HG03159 (cell line): ENCODE measurements at regions not wholly inside any gene's neighbourhood (a gene's known extent, or its start where the extent isn't known, plus 50 kb on each side); places are given as distances from the start of the nearest gene placed in this dataset.
"Not testable (repeated sequence)": the region's sequence is repeated elsewhere in the genome, so short reads cannot be mapped to it uniquely, and the experiment has no call there.

Experiments used
- ATAC-seq: cut with Tn5 transposase; IDR thresholded peaks from one replicate; pipeline ENCODE4 v1.9.1; 2021; ENCODE audit warnings: mild to moderate bottlenecking, moderate library complexity; ENCODE audit not compliant: unreplicated experiment

GRCh38 chr4:16450724-16451123 is 224.5 kb upstream of the TAPT1 start:
- no peak for ATAC-seq

GRCh38 chr4:16450031-16450430 is 223.8 kb upstream of the TAPT1 start:
- no peak for ATAC-seq

- no peak for ATAC-seq
Measured at GRCh38 chr4:16449406-16449805, 223.1 kb upstream of the TAPT1 start.

GRCh38 chr4:16448241-16448840 is 222.1 kb upstream of the TAPT1 start:
- ATAC-seq: no peak

GRCh38 chr4:16443504-16444088 is 217.3 kb upstream of the TAPT1 start:
- peak; percentile 94 for ATAC-seq

- ATAC-seq: no peak
Measured at GRCh38 chr4:16442296-16442695, 216.0 kb upstream of the TAPT1 start.

GRCh38 chr4:16439768-16440167 is 213.5 kb upstream of the TAPT1 start:
- no peak for ATAC-seq

GRCh38 chr4:16438986-16439385 is 212.7 kb upstream of the TAPT1 start:
- ATAC-seq: no peak

- no peak for ATAC-seq
Measured at GRCh38 chr4:16437836-16438235, 211.6 kb upstream of the TAPT1 start.

- ATAC-seq: no peak
Measured at GRCh38 chr4:16431866-16432265, 205.6 kb upstream of the TAPT1 start.

- no peak for ATAC-seq
Measured at GRCh38 chr4:16418814-16419213, 192.5 kb upstream of the TAPT1 start.

GRCh38 chr4:16417198-16417597 is 190.9 kb upstream of the TAPT1 start:
- ATAC-seq: no peak

GRCh38 chr4:16416601-16417000 is 190.3 kb upstream of the TAPT1 start:
- ATAC-seq: no peak

- no peak for ATAC-seq
Measured at GRCh38 chr4:16415751-16416150, 189.5 kb upstream of the TAPT1 start.

- no peak for ATAC-seq
Measured at GRCh38 chr4:16413814-16414555, 187.7 kb upstream of the TAPT1 start.

GRCh38 chr4:16411501-16412085 is 185.3 kb upstream of the TAPT1 start:
- no peak for ATAC-seq

GRCh38 chr4:16393216-16393615 is 166.9 kb upstream of the TAPT1 start:
- ATAC-seq: not testable (repeated sequence)

GRCh38 chr4:16391196-16391595 is 164.9 kb upstream of the TAPT1 start:
- ATAC-seq: no peak

GRCh38 chr4:16387448-16387847 is 161.2 kb upstream of the TAPT1 start:
- ATAC-seq: no peak

- ATAC-seq: no peak
Measured at GRCh38 chr4:16386711-16387320, 160.5 kb upstream of the TAPT1 start.

GRCh38 chr4:16384576-16384975 is 158.3 kb upstream of the TAPT1 start:
- no peak for ATAC-seq

- ATAC-seq: no peak
Measured at GRCh38 chr4:16382571-16382970, 156.3 kb upstream of the TAPT1 start.
